ENCODE measurements at regions not wholly inside any gene's neighbourhood (a gene's known extent, or its start where the extent isn't known, plus 50 kb on each side); places are given as distances from the start of the nearest gene placed in this dataset.

- in situ Hi-C loops (cut with MboI; ENCODE audit: low sequenced_read_pairs) (no loop called here), dilution Hi-C loops (cut with HindIII; ENCODE audit: low sequenced_read_pairs, unreplicated experiment) (no loop called here), intact Hi-C loops (cut with micrococcal nuclease) (no loop called here)
- POLR2A ChIA-PET (ENCODE audit: unreplicated experiment) = interaction anchor here (0.6 kb wide), 1 partner anchor 50 kb away, joined by 3 read pairs; no protein-coding TSS in a partner anchor
- peaks cover 10% of the 10 kb centered on the region for H3K9me3 ChIP-seq (ENCODE audit: control insufficient read depth, insufficient read depth, low read length)
- no peak overlapping the region for H3K9ac ChIP-seq (ENCODE audit: low read depth, low read length)
- no peaks in the 10 kb centered on the region for H3K79me1 ChIP-seq (ENCODE audit: low read depth in 1 of 2, low read length in 2 of 2)
- no CpG with 5 or more reads among the region's 2 CpGs for WGBS, 2 experiments (ENCODE audit: extremely low coverage in 2 of 2, insufficient read length in 1 of 2)
- BruUV-seq (replicated peaks) = no TSS peak
- no peak overlapping the region for H2AFZ ChIP-seq (replicated peaks; ENCODE audit: low read length, poor library complexity)
- no peak overlapping the region for H3K4me2 ChIP-seq (ENCODE audit: low read depth, low read length)
- no peak overlapping the region for H4K8ac ChIP-seq (ENCODE audit: low read depth in 2 of 2, low read length in 2 of 2)
- no peak overlapping the region for H3K23ac ChIP-seq (ENCODE audit: low read depth, low read length)
- H2AK5ac ChIP-seq (ENCODE audit: low read depth, low read length) = no peak overlapping the region
- H3K27me3 ChIP-seq (ENCODE audit: control insufficient read depth, insufficient read depth, low read length) = no peaks in the 10 kb centered on the region
- H3K18ac ChIP-seq (ENCODE audit: low read depth, low read length) = no peak overlapping the region
- no peak overlapping the region for H2BK120ac ChIP-seq (ENCODE audit: low read depth, low read length)
- no peak overlapping the region for H3K27ac ChIP-seq (ENCODE audit: insufficient read depth, low read length)
- H4K91ac ChIP-seq (ENCODE audit: insufficient read depth, low read depth, low read length) = no peak overlapping the region
- H3K4me3 ChIP-seq (ENCODE audit: insufficient read depth, low read depth, low read length) = no peak overlapping the region
- no peak overlapping the region for H3K4ac ChIP-seq (ENCODE audit: low read depth, low read length)
- H4K5ac ChIP-seq (ENCODE audit: low read depth, low read length) = no peak overlapping the region
- H2BK15ac ChIP-seq (ENCODE audit: low read depth, low read length) = no peak overlapping the region
- H3K9me1 ChIP-seq (ENCODE audit: insufficient read depth, low read length) = no peaks in the 10 kb centered on the region
- DNase-seq (no peak), ATAC-seq (ENCODE audit: low read depth) (no peak)
- TF ChIP-seq MAZ (IDR thresholded peaks at IDR 0.05; ENCODE audit: borderline replicate concordance, low read depth, low read length) = no peak
- no peak for TF ChIP-seq MXI1 (IDR thresholded peaks at IDR 0.05; ENCODE audit: borderline replicate concordance, low read depth, low read length)
- TF ChIP-seq RFX5 (IDR thresholded peaks at IDR 0.05; ENCODE audit: low read depth, low read length) = no peak
- no peak for TF ChIP-seq SMC3 (IDR thresholded peaks at IDR 0.05; ENCODE audit: low read depth, low read length)
- TF ChIP-seq NFE2L2 (IDR thresholded peaks at IDR 0.05; ENCODE audit: low read depth, low read length) = no peak
- CTCF ChIA-PET = no interaction called here
- H3K56ac ChIP-seq (ENCODE audit: extremely low read depth, insufficient read depth, low read length) = no peak overlapping the region
- no peak overlapping the region for H3K14ac ChIP-seq (replicated peaks; ENCODE audit: low read depth, low read length)
- H2AK9ac ChIP-seq (replicated peaks; ENCODE audit: low read depth, low read length, poor library complexity) = no peak overlapping the region
- H3K36me3 ChIP-seq (ENCODE audit: control insufficient read depth, insufficient read depth, low read length) = no peaks in the 10 kb centered on the region
- no peaks in the 10 kb centered on the region for H3K4me1 ChIP-seq (ENCODE audit: control insufficient read depth, insufficient read depth, low read length)
- H2BK20ac ChIP-seq (ENCODE audit: low read depth, low read length) = no peak overlapping the region
- H4K20me1 ChIP-seq (ENCODE audit: insufficient read depth, low read length) = no peaks in the 10 kb centered on the region
- H2BK5ac ChIP-seq (ENCODE audit: low read depth, low read length, poor library complexity, severe bottlenecking) = no peak overlapping the region
Observed at GRCh38 chr5:63811286-63811685, 151.0 kb downstream of the HTR1A start.

Data from IMR-90 (cell line).